ENCODE measurements at regions not wholly inside any gene's neighbourhood (a gene's known extent, or its start where the extent isn't known, plus 50 kb on each side); places are given as distances from the start of the nearest gene placed in this dataset.

DNA sequence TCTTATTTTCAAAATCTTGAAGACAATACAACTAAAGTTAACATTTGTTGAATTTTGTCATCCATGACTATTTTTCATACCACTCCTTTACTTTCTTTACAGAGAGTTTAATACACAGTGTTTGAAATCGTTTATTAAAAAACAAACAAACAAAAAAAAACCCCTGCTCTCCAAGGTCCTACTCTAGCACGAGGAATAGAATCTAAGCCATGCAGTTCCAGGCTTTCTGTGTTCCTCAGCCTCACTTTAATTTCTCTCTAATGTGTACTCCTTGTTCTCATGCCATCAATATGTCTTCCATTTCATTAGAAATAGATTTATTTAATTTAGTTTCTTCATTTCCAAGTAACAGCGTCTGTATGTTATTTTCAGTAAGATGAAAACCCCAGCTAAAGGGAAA lies 381.2 kb upstream of the MC4R start:
- no peak for FAIRE-seq
- no peak for DNase-seq (ENCODE audit: low spot score in 2 of 2)

DNA sequence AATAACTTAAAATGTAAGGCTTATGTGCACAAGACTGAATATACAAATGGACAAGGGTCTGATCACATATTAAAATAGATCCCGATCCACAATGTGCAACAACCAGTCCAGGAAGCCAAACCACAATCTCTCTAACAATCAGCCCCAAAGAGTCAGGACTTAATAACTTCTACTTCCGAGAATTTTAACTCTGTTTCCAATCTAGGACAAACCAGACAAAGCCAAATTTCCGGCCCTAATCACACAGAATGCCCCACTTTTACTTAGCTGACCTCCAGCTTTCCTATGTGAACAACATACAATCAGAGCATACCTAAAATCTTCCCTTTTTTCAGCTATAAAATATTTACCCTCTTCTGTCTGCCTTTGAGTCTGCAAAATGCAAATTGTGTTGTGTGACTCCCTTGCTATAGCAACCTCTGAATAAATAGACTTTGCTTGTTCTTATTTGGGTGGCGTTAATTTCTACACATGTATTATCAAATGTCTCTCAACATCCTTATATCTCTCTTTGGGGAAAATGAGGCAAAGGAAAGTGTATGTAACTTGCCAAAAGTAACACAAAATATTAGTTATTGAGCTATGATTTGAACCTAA lies 381.9 kb upstream of the MC4R start:
- no peak for DNase-seq (ENCODE audit: low spot score in 2 of 2)
- no peak for FAIRE-seq

DNA sequence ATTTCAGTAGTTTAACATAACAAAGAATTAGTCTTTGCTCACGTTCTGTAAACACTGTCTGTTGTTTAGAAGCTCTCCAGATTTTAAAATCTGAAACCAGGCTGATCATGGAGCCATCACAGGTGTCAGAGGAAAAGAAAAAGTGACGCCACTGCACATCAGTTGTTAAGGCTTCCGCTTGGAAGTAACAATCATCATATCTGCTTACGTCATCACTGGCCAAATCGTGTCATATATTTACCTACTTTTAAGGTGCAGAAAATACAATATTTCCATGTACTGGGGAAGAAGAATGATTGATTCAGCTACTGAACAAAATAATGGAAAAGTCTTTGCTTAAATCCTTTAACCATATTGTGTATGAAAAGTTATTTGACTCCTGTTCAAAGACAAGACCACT lies 382.6 kb upstream of the MC4R start:
- DNase-seq (ENCODE audit: low spot score in 2 of 2): no peak
- FAIRE-seq: no peak

DNA sequence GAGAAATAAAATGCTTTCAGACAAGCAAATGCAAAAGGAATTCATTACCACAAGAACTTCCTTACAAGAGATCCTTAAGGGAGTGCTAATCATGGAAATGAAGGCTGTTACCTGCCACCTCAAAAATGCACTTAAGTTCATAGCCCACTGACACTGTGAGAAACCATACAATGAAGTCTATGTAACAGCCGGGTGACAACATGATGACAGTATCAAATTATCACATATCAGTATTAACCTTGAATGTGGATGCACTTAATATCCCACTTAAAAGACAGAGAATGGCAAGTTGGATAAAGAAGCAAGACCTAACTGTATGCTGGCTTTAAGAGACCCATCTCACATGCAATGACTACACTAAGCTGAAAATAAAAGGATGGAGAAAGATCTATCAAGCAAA lies 403.4 kb upstream of the MC4R start:
- FAIRE-seq: no peak
- no peak for DNase-seq (ENCODE audit: low spot score in 2 of 2)

DNA sequence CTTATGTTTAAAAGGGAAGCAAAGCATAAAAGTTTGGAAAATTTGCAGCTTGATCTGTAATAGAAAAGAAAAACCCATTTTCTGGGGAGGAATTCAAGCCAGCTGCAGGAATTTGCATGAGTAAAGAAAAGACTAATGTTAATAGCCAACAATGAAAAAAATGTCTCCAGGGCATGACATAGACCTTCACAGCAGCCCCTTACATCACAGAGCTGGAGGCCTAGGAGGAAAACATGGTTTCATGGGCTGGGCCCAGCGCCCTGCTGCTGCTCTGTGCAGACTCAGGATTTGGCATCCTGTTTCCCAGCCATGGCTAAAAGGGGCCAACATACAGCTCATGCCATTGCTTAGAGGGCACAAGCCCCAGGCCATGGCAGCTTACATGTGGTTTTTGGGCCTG lies 411.6 kb upstream of the MC4R start:
- FAIRE-seq: no peak
- no peak for DNase-seq (ENCODE audit: low spot score in 2 of 2)

DNA sequence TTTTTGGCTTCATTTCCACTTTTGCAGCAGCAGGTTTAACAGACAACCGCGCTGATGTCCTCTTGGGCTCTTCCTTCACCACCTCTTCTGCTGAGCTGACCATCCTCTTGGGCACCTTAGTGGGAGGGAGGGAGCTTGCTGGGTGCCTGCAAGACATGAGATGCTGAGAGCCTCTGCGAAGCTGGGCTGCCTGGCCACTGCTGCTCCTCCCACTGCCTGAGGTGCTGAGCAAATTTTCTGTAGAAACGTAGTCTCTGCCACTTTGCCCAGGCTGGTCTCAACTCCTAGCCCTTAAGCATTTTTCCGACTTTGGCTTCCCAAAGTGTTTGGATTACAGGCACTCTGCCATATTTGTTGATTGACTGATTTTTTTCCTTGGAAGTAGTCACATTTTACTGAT lies 422.2 kb upstream of the MC4R start:
- no peak for FAIRE-seq

DNA sequence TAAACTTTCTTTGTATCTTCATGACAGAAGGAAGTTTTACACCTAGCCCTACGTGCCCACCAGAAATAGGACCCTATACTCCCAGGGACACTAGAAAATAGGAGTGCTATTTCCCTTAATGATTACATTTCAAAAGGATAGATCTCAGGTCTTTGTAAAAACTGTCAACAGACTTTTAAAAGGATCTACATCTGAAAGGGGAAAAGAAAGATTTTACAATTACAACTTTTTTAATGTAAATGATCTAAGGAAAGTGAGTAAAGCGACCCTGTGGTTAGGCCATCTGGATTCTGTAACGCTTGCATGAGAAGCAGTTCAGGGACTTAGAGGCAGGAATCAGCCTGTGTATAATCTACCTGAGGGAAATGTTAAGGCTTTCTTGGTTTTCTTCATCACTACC lies 431.8 kb upstream of the MC4R start:
- FAIRE-seq (no peak), DNase-seq (ENCODE audit: low spot score in 2 of 2) (no peak)

More for the DNA sequence above, 422.2 kb upstream of the MC4R start:
- no peak for DNase-seq (ENCODE audit: low spot score in 2 of 2)

DNA sequence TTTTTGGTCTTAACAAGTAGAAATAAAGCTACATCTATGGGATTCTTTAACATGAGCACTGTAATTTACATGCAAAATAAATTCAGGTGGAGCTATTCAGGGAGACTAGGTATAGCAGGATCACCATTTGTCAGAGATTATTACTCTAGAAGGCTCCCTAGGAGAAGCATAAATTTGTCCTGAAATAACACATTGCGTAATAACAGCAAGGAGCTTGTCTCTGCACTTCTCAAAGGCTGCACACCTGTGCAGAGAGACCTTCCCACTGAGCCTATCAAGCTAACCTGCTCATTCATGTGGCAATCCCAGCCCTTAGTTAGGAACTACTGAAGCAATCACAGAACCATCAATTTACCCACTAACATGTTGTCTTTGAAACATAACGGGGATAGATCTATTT lies 437.4 kb upstream of the MC4R start:
- DNase-seq (ENCODE audit: low spot score in 2 of 2): no peak
- no peak for FAIRE-seq

DNA sequence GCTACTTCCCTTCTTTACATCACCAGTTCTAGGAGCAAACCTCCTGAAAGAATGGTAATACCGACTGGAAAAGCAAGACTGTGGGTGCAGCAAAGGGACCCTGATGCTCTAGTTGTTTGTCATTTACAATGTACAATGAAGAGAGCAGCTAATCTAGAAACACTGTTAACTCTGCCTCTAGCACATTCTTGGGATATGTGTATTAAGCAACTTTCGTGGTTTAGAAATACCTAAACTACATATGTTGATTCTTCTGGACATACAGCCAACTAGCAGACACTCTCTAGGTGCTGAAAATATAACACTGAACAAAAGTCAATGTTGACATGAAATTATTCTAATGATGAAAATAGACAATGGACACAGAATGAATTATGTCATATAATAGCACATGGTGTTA lies 440.3 kb upstream of the MC4R start:
- FAIRE-seq (no peak), DNase-seq (ENCODE audit: low spot score in 2 of 2) (no peak)

DNA sequence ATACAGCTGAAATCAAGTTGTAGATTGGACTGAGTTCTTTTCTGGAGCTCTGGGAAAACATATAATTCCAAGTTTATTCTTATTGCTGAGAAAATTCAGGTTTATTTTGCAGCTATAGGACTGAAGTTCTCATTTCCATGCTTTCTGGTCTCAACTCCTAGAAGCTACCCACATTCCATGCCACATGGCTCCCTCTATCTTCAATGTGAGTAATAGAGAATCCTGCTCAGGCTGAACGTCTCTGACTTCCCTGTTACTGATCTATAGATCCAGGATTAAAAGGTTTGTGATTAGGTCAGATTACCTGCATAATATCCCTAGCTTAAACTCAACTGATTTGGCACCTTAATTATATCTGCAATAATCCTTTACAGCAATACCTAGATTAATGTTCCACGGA lies 453.8 kb upstream of the MC4R start:
- no peak for DNase-seq (ENCODE audit: low spot score in 2 of 2)
- no peak for FAIRE-seq

DNA sequence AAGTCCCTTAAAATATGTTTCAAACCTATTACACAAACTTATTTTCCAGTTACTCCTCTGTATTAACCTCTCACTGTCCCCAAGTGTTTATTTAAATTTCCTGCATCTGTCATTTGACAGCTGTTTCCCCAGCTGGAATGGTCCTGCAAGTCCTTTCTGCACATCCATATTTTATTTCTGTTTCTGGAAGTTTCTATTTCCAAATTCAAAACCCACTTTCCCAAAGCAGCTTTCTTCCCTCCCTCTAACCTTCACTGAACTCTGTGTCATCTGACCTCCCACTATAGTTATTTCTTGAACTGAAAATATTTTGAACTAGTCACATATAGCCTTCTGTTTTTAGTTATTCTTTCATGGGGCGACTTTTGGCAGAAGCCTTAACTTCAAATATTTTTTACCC lies 459.4 kb upstream of the MC4R start:
- FAIRE-seq (no peak), DNase-seq (ENCODE audit: low spot score in 2 of 2) (no peak)

DNA sequence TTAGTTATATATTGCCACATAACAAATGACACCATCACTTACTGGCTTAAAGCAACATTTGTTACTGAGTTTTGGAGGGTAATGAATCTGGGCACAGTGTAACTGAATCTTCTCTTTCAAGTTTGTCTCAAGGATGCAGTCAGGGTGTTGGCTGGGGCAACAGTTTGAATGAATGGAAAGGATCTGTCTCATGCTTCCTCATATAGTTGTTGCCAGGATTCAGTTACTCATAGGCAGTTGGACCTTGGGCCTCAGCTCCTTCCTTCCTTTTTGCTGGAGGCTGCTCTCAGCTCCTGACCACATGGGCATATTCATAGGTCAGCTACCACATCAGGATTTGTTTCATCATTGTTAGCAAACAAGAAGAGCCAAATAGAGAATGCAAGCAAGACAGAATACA lies 466.1 kb upstream of the MC4R start:
- DNase-seq (ENCODE audit: low spot score in 2 of 2) (no peak), FAIRE-seq (no peak)

DNA sequence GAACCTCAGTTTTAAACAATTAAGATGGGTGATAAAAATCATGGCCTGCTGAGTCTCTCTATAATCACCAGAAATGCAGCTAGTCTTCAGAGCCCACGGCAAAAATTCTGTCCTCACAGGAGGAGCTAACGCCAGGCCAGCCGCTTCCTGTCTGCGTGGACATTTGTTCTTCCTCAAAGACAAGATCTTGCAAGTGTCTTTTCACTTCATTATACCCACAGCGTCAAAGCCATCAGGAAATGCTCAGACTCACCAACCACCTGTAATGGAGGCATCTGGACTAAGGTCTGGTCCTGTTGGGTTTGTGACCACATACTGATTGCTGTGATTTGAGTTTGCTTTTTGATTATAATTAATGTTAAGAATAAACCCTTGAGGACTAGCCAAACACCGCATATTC lies 473.8 kb upstream of the MC4R start:
- no peak for DNase-seq (ENCODE audit: low spot score in 2 of 2)
- FAIRE-seq: no peak

DNA sequence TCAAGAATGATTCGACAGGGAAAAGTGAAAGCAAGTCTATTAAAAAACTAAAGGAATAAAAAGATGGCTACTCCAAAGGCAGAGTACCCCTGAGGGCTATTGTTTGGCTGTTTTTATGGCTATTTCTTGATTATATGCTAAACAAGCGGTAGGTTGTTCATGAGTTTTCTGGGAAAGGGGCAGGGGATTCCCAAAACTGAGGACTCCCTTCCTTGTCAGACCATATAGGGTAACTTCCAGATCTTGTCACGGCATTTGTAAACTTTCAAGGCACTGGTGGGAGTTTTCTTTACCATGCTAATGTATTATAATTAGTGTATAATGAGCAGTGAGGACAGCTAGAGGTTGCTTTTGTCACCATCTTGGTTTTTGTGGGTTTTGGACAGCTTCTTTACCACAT lies 474.9 kb upstream of the MC4R start:
- FAIRE-seq (no peak), DNase-seq (ENCODE audit: low spot score in 2 of 2) (no peak)

DNA sequence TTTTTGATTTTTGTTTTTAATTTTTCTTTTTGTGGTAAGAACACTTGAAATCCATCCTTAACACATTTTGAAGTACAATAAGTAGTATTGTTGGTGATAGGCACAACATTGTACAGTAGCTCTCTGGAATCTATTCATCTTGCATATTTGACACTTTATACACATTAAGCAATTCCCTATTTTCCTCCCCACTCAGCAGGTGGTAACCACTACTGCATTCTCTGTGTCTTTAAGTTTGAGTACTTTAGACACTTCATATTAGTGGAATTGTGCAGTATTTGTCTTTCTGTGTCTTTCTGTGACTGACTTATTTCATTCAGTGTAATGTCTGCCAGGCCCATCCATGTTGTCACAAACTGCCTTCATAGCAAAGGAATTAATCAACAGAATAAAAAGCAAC lies 471.7 kb upstream of the CDH20 start:
- DNase-seq (ENCODE audit: low spot score in 2 of 2): no peak
- FAIRE-seq: no peak

DNA sequence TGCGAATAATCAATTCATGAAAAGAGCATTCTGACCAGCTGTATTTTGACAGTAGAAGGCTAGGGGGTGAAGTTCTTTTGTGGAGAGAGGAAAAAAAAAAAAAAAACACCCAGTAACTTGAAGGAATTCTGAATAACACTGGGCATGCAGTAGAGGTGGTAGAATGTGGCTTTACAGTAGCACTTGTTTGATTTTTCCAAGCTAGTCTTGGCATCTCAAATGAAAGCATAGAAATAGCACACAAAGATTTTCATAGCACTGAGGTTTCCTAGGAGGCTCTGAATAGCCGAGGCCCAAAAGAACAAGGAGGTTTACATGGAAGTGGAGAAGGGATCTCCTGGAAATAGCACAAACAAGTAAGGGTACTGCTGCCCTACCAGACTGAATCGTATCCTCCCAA lies 470.2 kb upstream of the CDH20 start:
- DNase-seq (ENCODE audit: low spot score in 2 of 2): no peak
- no peak for FAIRE-seq

DNA sequence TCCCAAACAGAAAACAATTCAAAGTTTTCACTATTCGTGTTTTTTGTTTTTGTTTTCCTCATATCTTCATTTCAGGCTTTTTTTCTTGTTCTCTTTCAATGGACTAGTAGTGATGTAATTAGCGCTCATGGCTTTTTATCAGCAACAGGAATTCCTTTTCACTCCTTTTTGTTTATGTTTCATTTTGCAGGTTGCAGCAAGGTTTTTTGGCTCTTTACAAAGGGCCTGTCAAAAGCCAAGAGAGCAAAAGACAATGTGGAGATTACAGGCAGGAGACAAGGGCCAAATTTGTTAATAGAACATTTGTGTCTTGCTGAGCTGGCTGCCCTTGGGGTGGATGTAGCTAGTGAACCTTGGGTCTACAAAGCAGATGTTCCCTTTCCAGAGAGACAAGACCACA lies 467.4 kb upstream of the CDH20 start:
- DNase-seq (ENCODE audit: low spot score in 2 of 2) (no peak), FAIRE-seq (no peak)

DNA sequence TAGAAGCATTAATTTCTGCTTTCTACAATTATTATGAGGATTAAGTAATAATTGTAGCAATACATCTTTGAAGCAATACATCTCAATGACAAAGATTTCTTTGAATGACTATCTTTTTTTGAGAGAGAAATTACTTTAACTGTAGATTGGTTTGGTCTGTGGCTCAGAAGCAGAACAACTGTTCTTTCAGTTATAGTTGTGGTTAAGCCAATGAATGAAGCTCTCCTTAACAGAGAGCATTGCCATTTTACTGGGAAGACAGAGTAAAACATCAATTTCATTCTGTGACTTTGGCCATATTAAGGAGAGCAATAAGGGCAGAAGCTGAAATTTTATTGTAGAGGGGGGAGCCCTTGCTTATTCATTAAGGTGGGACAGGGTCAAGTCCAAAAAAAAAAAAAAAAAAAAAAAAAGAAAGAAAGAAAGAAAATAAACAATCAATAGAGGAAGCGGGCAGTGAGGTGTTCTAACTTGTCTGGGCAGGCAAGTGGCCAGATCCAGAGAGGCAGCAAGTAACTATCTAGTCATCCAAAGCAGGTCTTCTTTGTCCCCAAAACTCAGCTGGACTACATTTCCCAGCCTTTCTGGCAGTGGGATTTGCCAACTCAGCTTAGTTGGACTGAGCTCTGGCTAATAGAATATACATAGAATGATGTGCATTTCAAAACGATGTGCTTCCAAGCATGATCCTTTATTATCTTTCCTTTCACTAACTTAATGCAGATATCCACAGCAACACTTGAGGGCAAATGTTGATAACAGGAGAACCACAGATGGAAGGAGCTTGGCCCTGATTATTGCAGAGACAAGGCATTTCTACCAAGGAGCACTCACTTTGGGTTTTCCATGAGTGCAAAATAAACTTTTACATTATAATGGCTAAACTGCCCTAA lies 462.7 kb upstream of the CDH20 start:
- no peak for DNase-seq (ENCODE audit: low spot score in 2 of 2)
- no peak for FAIRE-seq

DNA sequence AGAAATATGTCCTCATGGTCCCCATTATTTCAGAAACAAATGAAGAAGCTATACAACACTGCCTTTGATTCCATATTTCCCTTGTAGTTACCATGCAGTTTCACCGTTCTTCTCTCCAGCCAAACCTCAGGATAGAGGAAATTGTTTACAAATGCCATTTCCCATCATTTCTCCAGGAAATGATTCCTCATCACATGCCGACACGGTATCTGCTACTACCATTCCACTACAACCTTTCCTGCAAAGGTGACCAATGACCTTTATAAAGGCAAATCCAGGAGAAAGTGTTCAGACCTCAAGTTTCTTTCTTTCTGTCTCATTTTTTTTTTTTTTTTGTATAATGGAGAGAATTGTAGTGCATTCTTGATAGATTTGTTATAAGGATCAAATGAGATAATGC lies 460.8 kb upstream of the CDH20 start:
- FAIRE-seq: no peak
- DNase-seq (ENCODE audit: low spot score in 2 of 2): no peak

DNA sequence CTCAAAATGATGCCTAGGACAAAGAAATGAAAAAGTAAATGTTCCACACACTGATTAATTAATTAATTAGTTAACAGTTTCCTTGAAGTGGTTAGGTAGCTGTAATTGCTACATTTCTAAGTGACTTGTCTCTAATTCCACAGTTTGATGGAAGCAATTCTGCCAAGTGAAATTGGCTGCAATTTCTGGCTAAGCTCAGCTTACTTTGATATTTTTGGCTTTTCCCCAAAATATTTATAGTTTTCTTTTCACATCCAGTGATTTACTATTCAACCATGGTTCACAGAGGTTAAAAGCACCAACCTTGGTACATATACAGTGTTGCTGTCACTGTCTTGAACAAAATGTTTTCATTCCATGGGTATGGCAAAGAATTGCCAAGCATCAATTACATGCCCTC lies 459.5 kb upstream of the CDH20 start:
- no peak for DNase-seq (ENCODE audit: low spot score in 2 of 2)

DNA sequence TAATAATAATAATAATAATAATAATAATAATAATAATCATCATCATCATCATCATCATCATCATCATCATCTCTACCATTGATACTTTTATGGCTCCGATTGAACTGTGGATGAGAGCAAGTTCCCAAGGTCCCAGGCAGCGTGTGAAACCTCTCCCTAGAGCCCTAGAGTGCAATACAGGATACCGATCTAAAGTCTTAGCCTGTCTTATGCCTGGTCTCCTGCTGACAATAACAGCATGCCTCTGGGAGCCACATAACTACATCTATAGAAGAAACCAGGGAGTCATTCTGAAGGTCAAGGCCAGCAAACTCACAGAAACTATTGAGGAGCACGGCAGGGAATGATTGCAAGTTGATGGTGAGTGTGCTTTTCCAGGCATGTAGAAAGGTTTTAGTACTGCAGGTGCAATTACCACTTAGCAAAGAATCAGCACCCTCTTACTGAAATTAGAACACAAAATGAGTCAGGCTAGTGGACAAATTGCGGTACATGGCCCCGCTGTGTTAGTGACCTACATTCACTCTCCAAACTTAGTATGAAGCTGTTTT lies 457.2 kb upstream of the CDH20 start:
- FAIRE-seq: no peak
- no peak for DNase-seq (ENCODE audit: low spot score in 2 of 2)

More for the DNA sequence above, 459.5 kb upstream of the CDH20 start:
- FAIRE-seq: no peak

DNA sequence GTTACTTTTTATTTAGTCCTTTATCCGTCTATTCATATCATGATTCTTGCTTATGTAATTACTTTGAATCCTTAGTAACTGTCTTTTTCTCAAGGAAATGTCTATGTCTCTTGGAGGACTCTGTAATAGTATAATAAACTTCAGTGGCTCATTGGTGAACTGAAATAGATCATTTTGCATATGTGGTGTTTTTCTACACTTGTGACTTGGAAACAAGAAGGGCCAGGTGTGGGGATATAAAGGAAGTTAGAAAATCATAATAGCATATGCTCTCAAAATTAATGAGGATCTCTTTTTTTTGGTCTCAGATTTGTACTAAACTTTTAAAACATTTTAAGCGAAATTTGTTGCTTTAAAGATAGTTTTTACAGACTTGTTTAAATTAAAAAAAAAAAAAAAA lies 453.0 kb upstream of the CDH20 start:
- DNase-seq (ENCODE audit: low spot score in 2 of 2): no peak
- no peak for FAIRE-seq
